ENCODE measurements at regions not wholly inside any gene's neighbourhood (a gene's known extent, or its start where the extent isn't known, plus 50 kb on each side); places are given as distances from the start of the nearest gene placed in this dataset.
"Not testable (repeated sequence)": the region's sequence is repeated elsewhere in the genome, so short reads cannot be mapped to it uniquely, and the experiment has no call there.

- no peak for DNase-seq (ENCODE audit: low read depth)
These were observed 777.7 kb downstream of the SLC6A15 start for GRCh38 chr12:84134797-84135366.

DNA sequence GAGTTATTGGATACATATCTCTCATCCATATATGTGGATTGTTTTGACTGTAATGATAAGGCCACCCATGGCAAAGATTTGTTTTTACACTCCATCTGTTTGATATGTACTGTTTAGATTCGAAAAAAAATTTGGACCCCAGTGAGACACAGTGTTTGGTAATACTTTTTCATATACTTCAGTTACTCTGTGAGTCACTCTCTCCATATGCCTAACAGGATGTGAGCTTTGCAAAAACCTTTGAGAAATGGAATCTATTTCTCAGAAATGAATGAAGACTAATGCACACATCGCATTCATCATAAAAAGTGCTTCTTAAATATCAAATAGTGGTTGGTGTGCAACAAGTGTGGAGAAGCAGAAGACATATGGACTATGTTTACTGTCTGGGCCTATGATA, 781.5 kb downstream of the SLC6A15 start:
- no peak for DNase-seq (ENCODE audit: low read depth)

DNA sequence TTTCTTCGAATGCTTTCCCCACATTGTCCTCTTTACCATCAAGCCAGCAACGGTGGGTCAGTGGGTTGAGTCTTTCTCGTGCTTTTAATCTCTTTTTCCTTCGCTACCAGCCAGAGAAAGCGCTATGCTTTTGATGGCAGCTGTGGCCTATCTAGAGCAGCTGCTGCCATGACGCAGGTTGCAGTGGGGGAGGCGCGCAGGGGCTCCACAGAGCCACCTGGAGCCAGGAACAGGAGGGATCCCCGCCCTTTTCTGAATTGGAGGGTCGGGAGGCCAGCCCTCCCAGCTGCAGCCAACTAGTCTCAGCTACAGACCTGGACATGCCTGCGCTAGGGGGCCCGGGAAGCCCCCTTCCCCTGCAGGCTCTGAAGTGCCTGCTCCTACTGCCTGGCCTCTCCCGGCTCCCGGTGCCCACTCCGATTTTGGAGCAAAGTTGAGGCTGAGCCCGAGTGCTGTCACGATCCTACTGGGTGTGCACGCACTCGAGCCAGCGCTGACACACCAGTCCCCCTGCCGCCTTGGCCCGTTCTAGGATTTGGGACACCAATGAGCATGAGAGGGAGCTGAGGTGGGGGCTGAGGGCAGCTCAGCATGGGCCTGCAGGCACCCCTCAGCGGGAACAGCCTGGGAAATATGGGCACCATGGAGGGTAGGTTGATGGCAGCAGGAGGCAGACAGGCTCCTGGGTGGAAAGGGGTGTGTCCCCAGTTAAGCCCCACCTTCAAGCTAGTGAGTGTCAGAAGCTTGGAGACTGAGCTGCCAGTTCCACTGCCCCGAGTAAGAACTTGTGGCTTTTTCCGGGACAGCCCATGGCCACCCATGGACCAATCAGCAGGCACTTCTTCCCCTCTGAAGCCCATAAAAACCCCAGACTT, 784.2 kb downstream of the SLC6A15 start:
- DNase-seq (ENCODE audit: low read depth), result no peak

DNA sequence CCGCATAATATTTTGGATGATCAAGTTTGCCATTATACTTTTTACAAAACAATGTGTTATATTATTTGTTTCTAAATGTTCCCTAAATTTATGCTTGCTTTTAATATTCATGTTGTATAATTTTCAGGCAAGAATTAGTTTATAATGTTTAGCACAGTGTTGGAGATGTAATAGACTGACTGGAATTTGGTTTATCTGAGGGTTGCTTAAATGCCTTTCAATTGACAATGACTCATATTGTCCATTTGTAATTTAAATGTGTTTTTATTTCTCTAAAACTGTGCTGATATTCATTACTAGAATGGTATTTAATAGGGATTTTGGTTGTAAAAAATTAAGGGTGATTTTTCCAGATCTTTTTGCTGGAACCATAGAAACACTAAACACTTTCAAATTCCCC, 788.4 kb downstream of the SLC6A15 start:
- no peak for DNase-seq (ENCODE audit: low read depth)

DNA sequence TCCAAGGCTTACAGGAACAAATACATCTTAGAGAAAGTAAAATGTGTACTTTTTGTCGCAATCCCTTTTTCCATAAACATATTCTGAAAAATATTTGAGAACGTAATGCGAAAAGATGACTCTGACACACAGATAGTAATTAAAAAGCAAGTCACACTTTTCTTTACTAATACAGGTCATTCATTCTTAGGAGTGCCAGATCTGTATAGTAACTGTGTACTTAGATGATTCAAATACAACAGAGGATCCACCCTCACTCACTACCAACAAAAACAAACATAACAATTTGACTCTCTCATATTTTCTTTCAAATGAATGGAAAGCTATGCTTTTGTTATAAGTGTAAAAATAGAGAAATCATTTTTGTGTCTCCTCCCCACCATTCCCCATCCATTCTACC, 795.4 kb downstream of the SLC6A15 start:
- no peak for DNase-seq (ENCODE audit: low read depth)

GRCh38 chr12:84113666-84114065, 798.9 kb downstream of the SLC6A15 start:
- no peak for DNase-seq (ENCODE audit: low read depth)

DNA sequence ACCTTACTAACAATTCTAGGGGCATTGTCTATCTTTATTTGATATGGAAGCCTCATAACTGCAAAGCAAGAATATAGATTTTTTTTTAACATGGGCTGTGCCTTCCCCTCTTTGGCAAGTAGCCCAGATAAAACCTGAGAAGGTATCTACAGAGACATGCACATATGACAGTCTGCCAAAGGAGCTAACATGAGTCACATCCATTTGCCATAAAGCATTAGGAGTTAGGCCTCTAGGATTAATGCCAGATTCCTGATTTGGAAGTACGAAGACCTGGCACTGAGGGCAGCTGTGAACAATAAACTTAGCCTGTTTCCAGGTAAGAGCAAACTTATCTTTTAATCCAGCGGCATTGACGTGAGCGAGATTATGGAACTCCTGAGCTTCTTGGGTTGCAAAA, 808.7 kb downstream of the SLC6A15 start:
- not testable (repeated sequence) for DNase-seq (ENCODE audit: low read depth)

DNA sequence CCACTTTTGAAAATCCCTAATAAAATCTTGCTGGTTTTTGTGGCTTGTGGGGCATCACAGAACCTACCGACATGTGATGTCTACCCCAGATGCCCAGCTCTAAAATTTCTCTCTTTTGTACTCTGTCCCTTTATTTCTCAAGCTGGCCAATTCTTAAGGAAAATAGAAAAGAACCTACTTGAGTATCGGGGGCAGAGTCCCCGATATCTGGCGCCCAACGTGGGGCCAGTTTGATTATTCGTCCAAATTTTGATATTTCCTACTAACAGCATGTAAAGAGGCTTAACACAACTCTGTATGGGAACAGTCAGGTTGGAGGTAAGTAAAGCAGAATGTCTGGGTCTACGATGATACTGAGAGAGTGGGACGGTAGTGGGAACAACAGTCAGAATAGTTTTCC, 810.6 kb downstream of the SLC6A15 start:
- DNase-seq (ENCODE audit: low read depth), result not testable (repeated sequence)

GRCh38 chr12:84099591-84099990, 813.0 kb downstream of the SLC6A15 start:
- not testable (repeated sequence) for DNase-seq (ENCODE audit: low read depth)

GRCh38 chr12:84091651-84092050, 820.9 kb downstream of the SLC6A15 start:
- DNase-seq (ENCODE audit: low read depth), result no peak

DNA sequence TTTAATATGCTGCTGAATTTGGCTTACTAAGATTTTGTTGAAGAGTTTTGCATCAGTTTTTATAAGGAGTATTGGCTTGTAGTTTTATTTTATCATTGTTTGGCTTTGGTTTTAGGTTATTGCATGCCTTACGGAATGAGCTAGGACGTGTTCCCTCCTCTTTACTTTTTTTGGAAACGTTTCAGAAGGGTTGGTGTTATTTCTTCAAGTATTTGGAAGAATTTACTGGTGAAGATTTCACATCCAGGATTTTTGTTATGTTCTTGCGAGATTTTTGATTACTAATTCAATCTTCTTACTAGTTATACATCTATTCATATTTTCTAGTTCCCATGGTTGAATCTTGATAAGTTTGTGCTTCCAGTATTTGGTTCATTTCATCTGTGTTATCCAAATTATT, 823.2 kb downstream of the SLC6A15 start:
- DNase-seq (ENCODE audit: low read depth), result no peak

DNA sequence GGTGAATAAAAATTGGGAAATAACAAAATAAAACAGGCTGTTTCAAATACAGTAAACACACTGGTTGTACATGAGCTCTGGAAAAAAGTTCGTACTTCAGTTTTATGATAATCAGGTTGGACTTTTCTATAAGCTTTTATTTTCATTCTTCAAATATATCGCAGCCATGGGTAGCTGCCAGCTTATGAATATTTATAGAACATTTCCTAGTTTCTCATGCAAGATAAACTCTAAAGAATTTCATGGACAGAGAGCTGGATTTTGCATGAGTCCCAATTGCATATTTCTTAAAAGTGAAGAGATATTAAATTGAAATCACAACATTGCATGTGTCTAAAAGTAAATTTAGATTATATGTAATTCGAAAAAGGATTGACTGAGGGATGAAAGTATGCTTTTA, 827.6 kb downstream of the SLC6A15 start:
- DNase-seq (ENCODE audit: low read depth), result no peak

GRCh38 chr12:84079626-84080025, 833.0 kb downstream of the SLC6A15 start:
- no peak for DNase-seq (ENCODE audit: low read depth)

DNA sequence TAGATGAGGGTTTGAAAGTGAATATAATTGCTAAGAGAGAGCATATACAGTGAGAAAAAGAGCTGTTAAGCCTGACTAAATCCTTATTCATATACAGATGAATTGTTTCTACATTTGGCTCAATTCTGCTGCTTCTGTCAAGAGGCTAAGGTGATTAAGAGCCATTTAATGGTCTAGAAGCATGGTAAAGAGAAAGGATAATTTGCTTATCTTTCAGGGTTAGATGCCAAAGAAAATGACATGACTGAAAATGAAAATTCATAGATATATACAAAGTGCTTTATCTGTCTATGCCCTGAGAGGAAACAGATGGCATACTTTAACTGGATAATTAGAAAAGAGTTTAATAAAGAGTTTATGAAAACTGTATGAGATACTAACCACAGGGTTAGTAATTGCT, 834.9 kb downstream of the SLC6A15 start:
- DNase-seq (ENCODE audit: low read depth), result no peak

GRCh38 chr12:84075991-84076390, 836.6 kb downstream of the SLC6A15 start:
- no peak for DNase-seq (ENCODE audit: low read depth)

GRCh38 chr12:84073401-84073800, 839.2 kb downstream of the SLC6A15 start:
- DNase-seq (ENCODE audit: low read depth), result no peak

DNA sequence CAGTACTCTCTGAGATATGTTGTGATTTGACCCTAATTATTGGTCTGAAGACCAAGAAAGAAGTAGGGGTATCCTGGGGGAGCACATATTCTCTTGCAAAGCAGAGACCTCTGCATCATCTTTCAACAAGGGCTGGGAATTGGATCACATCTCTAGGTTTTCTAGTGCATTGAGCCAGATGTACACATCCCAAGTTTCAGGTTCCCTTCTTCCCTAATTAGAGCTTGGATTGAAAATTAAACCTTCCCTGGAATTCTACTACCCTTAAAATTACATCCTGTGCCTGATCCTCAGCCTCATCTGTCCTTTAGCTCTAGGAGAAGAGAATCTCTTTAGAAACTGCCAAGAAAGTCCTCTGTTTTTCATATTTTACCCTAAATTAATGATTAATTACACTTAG, 839.6 kb downstream of the SLC6A15 start:
- no peak for DNase-seq (ENCODE audit: low read depth)

DNA sequence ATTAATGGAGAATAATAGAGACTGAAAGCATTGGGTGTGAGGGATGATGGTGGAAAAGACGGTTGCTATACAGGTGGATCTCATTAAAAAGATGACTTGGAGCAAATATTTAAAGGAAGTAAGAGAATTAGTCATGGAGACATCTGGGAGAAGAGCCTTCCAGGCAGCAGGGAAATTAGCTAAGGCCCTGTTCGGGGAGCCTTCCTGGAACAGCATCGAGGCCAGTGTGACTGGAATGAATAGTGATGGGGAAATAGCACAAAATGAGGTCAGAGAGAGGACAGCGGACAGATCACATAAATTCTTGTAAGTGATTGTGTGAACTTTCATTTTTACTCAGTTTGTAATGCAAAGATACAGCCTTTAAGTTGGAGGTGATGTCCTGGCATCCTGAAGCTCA, 842.3 kb downstream of the SLC6A15 start:
- DNase-seq (ENCODE audit: low read depth), result no peak

- DNase-seq (ENCODE audit: low read depth), result no peak
These were observed 842.9 kb downstream of the SLC6A15 start for GRCh38 chr12:84069699-84070098.

GRCh38 chr12:84069198-84069597, 843.4 kb downstream of the SLC6A15 start:
- DNase-seq (ENCODE audit: low read depth), result no peak

- no peak for DNase-seq (ENCODE audit: low read depth)
These were observed 854.5 kb downstream of the SLC6A15 start for GRCh38 chr12:84058136-84058535.

DNA sequence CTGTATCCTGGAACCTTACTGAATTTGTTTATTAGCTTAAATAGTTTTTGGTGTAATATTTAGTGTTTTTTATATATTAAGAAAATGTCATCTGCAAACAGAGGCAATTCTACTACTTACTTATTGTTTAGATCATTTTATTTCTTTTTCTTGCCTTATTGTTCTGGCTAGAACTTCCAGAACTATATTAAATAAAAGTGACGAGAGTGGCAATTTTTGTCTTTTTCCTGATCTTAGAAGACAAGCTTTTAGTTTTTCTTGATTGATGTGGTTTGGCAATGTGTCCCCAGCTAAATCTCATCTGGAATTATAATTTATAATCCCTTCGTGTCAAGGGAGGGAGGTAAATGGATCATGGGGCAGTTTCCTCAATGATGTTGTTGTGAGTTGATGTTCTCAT, 857.8 kb downstream of the SLC6A15 start:
- no peak for DNase-seq (ENCODE audit: low read depth)

DNA sequence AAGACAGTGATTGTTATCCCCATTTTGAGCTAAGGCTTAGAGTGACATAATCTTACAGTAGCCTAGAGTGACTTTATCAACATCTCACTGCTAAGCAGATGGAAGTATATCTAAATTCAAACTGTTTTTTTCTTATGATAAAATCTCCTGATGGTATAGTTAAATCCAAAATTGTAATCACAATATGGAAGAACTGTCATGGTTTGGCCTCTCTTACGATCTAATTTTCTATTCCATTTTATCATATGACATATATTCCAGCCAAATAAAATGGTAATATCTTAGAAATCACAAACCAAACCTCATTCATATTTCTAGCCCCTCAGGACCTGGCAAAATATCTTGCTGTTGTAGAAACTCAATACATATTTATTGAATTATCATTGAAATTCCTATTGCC, 864.7 kb downstream of the SLC6A15 start:
- no peak for DNase-seq (ENCODE audit: low read depth)

- DNase-seq (ENCODE audit: low read depth), result no peak
These were observed 865.7 kb downstream of the SLC6A15 start for GRCh38 chr12:84046859-84047258.

Data from activated T-cell treated with anti-CD3 and anti-CD28 coated beads for 48 hours (primary cell).